ENCODE measurements at regions not wholly inside any gene's neighbourhood (a gene's known extent, or its start where the extent isn't known, plus 50 kb on each side); places are given as distances from the start of the nearest gene placed in this dataset.
"Not testable (repeated sequence)": the region's sequence is repeated elsewhere in the genome, so short reads cannot be mapped to it uniquely, and the experiment has no call there.

GRCh38 chrX:93868289-93868965 is 194.4 kb downstream of the FAM133A start:
- DNase-seq (ENCODE audit: low spot score), result no peak

GRCh38 chrX:93874554-93874953 is 200.5 kb downstream of the FAM133A start:
- DNase-seq (ENCODE audit: low spot score), result peak; percentile 0

GRCh38 chrX:93875621-93876282 is 201.7 kb downstream of the FAM133A start:
- no peak for DNase-seq (ENCODE audit: low spot score)

- not testable (repeated sequence) for DNase-seq (ENCODE audit: low spot score)
These were observed 247.0 kb downstream of the FAM133A start for GRCh38 chrX:93921041-93921440.

GRCh38 chrX:93932471-93933220 is 258.6 kb downstream of the FAM133A start:
- no peak for DNase-seq (ENCODE audit: low spot score)

- no peak for DNase-seq (ENCODE audit: low spot score)
These were observed 303.6 kb downstream of the FAM133A start for GRCh38 chrX:93977641-93978040.

- peak; percentile 7 for DNase-seq (ENCODE audit: low spot score)
These were observed 311.6 kb downstream of the FAM133A start for GRCh38 chrX:93985344-93986307.

Measured in putamen (tissue), 1 donor.